ENCODE measurements at regions not wholly inside any gene's neighbourhood (a gene's known extent, or its start where the extent isn't known, plus 50 kb on each side); places are given as distances from the start of the nearest gene placed in this dataset.
"Not testable (repeated sequence)": the region's sequence is repeated elsewhere in the genome, so short reads cannot be mapped to it uniquely, and the experiment has no call there.

DNA sequence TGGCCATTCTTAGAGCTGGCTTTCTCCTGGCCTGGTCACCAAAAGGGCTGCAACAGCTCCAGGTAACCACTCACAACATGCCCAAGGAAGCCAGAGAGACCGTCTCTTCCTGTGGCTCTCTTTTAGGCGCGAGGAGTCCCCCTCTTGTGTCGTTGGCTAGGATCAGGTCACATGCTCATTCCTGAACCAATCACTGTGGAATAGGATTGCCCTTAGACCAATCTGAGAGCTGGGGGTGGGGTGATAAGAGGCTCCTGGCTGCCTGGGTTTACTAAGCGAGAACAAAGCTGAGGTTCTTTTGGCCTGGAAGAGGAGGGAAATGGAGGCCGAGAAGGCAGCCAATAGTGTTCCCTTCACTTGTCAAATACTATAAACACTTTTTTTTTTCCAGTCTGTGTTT is 452.1 kb upstream of the PROX1 start:
- ATAC-seq, result no peak
- no peak for DNase-seq

GRCh38 chr1:213538251-213538650 is 449.5 kb upstream of the PROX1 start:
- ATAC-seq (no peak), DNase-seq (no peak)

DNA sequence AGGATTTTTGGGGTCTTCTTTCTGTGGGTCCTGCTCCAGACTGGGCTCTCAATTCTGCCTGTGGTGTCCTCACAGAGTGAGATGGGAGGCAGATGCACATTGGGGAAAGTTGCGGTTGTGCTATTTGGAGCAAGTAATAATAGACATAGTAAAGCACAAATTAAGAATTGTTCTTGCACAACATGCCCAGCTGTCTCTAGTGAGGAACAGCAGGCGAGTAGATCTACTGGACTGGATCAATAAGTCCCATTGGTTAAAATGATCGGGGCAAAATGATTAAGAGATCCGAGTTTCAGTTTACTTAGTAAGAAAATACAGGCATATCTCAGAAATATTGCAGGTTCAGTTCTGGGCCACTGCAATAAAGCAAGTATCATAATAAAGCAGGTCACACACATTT is 448.3 kb upstream of the PROX1 start:
- ATAC-seq, result no peak

GRCh38 chr1:213541641-213542040 is 446.1 kb upstream of the PROX1 start:
- ATAC-seq (no peak), DNase-seq (no peak)

More for the DNA sequence above, 448.3 kb upstream of the PROX1 start:
- no peak for DNase-seq

- ATAC-seq, DNase-seq: not testable (repeated sequence)
These were observed 442.6 kb upstream of the PROX1 start for GRCh38 chr1:213545181-213545580.

- ATAC-seq, result no peak
These were observed 437.8 kb upstream of the PROX1 start for GRCh38 chr1:213549982-213550381.

GRCh38 chr1:213550804-213551203 is 437.0 kb upstream of the PROX1 start:
- ATAC-seq, result no peak
- DNase-seq, result no peak

More at GRCh38 chr1:213549982-213550381, 437.8 kb upstream of the PROX1 start:
- DNase-seq, result no peak

- no peak for DNase-seq
- no peak for ATAC-seq
These were observed 435.7 kb upstream of the PROX1 start for GRCh38 chr1:213552045-213552444.

GRCh38 chr1:213560226-213560625 is 427.5 kb upstream of the PROX1 start:
- DNase-seq (no peak), ATAC-seq (no peak)

- ATAC-seq (no peak), DNase-seq (no peak)
These were observed 425.9 kb upstream of the PROX1 start for GRCh38 chr1:213561870-213562269.

GRCh38 chr1:213564215-213564659 is 423.5 kb upstream of the PROX1 start:
- no peak for ATAC-seq

DNA sequence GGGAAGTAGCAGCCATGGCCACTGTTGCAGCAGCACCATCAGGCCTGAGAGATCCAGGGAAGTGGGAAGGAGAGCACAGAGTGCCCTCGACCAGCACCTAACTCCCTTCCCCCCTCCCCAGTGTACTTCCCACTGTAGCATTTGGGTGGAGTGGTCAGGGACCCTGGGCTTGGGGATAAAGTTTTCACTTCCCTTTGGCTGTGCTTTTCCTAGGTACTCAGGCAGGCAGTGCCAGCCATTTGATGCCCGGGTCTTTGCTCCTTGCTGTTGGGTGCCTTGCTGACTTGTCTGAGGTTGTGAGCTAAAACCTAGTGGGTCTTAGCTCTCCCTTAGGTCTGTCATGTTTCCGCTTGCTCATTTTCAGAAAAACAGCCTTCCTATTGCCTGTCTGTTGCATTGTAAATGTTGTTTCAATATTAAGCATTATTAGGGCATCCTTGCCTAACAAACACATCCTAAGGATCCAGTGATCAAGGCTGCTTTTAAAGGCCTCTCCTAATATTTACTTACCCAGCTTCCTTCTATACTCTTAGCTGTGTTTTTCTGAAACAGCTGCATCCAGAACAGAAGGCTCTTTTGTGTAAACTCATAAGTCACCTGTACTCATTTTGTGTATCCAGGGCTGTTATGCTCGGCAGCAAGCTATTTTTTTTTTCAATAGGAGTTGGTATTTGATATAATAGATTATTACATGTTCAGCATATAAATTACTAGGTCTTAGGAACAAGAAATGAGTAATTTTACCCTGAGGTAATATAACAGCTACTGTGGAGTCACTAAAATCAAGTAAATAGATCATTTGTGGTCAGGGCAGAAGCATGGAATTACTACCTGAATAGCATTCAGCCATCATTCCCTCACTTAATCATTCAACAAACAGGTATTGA is 418.6 kb upstream of the PROX1 start:
- no peak for DNase-seq
- ATAC-seq, result no peak

More at GRCh38 chr1:213564215-213564659, 423.5 kb upstream of the PROX1 start:
- no peak for DNase-seq

GRCh38 chr1:213569816-213570150 is 418.0 kb upstream of the PROX1 start:
- DNase-seq (no peak), ATAC-seq (no peak)

DNA sequence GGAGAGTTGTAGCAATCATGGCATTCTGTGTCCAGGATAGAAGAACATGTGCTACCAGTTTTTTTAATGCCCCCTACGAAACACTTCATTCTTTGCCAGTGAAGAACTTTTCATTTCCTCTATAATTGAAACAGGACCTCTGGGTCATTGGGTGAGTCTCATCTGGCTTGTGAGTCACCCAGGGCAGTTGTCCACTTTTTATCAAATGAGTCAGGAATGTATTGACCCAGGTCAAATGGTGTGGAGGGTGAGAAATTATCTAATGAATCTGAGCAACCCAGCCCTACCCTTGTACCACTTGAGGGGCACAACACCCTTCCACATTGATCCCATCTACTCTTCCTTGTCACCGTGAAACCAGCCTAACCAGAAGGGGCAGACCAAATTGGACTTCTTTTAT is 417.3 kb upstream of the PROX1 start:
- ATAC-seq (no peak), DNase-seq (no peak)

GRCh38 chr1:213571419-213571818 is 416.4 kb upstream of the PROX1 start:
- no peak for DNase-seq
- no peak for ATAC-seq

DNA sequence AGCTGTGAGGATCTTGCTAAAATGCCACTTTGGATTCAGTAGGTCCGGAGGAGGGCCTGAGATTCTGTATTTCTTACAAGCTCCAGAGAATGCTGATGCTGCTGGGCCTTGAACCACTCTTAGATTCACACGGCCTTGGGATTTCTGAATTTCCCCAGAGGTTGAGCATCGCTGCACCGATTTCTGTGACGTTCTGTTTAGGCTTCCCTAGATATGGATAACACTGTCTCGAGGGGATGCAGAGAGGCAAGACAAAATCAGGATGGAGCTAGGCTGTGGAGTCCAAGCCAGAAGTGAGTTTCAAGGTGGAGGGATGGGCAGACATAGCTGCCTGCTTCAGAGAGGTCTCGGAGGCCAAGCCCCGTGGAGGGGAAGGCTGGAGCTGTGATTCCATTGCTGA is 415.9 kb upstream of the PROX1 start:
- ATAC-seq (no peak), DNase-seq (no peak)

- DNase-seq (no peak), ATAC-seq (no peak)
These were observed 414.7 kb upstream of the PROX1 start for GRCh38 chr1:213572912-213573647.

DNA sequence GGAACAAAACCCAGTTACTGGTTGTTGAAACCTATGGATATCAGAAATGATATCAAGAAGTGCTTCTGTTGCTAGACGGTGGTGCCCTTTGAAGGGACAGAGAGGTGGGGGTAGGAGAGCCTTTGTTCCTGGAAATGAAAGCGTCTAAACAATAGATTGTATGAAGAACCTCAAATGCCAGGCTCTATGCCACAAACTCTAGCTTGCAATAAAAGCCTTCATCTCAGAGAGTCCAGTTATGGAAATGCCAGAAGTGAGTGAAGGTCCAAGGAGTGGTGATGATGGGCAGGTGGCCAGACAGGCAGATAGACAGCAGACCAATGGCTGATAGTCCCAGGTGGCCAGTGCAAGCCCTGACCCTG is 414.1 kb upstream of the PROX1 start:
- DNase-seq, result no peak
- no peak for ATAC-seq

DNA sequence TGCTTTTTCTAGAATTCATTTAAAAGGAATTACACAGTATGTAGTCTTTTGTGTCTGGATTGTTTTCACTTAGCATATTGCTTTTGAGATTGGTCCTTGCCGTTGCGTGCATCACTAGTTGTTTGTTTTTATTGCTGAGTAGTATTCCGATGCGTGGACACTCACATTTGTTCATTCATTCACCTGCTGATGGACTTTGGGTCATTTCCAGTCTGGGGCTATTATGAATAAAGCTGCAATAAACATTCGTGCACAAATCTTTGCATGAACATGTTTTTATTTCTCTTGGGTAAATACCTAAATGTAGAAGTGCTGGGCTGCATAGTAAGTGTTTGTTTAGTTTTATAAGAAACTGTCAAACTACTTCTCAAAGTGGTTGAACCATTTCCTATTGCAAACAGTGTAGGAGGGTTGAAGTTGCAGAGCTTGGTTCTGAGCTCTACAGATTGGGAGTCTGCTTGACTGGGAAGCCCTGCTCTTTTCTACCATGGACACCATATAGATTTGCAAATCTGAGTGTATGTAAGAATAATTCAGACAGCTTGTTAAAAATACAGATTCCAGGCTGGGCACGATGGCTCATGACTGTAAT is 404.7 kb upstream of the PROX1 start:
- ATAC-seq, result no peak

DNA sequence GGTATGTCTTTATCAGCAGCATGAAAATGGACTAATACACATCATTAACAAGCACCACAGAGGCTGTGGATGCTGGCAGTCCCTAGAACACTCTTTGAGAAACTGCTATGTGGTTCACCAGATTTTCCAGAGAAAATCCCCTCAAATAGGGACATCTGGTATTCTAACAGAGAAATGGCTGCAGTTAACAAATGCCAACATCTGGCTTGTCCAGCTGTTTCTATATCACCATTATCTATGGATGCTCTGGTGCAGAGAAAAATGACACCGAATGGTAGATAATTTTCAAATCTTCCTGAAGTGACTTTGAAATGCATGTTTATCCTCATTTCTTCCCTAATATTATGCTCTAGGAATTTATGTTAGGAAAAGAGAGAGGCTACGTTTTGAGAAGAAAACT is 403.5 kb upstream of the PROX1 start:
- no peak for DNase-seq
- no peak for ATAC-seq

More for the DNA sequence above, 404.7 kb upstream of the PROX1 start:
- no peak for DNase-seq

DNA sequence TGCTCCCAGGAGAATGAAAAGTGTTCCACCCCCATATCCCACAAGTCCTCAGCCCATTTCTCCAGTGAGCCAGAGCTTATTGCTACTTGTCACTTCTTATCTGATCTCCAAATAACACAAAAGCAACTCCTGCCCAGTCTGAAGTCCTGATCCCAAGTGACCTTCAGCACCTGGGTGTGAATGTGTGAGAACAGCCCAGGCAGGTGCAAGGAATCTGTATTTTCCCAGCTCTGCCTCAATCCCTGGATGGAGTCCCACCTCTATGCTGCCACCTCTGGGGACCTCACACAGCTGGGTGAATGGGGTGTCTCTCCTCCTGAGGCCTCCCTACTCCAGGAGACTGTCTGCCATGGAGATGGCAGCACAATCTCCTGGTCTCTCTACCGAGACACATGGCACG is 402.4 kb upstream of the PROX1 start:
- no peak for DNase-seq
- ATAC-seq, result no peak

GRCh38 chr1:213585959-213586586 is 401.7 kb upstream of the PROX1 start:
- ATAC-seq, result no peak

DNA sequence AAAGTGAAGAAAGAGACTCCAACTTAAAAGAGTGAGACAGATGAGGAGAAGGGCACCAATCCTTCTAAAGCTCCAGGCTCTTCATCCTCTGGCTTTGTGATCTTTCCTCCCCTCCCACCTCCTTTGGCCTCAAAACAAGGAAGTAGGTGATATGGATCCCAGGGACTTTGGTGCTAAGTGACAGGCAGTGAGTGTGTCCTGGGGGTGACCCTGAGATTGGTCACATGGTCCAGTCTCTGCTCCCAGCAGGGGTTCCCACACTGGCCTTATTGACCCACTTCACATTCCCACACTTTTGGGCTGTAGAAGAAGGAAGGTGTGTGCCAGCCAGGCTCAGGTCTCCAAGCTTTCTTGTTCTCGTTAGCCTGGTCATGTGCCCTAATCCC is 401.2 kb upstream of the PROX1 start:
- DNase-seq (no peak), ATAC-seq (no peak)

More at GRCh38 chr1:213585959-213586586, 401.7 kb upstream of the PROX1 start:
- DNase-seq, result no peak
